Smooth muscle cell (in vitro differentiated cells): ENCODE measurements at regions not wholly inside any gene's neighbourhood (a gene's known extent, or its start where the extent isn't known, plus 50 kb on each side); places are given as distances from the start of the nearest gene placed in this dataset.

Experiments
- DNase-seq: peaks from one replicate; lab custom pipeline; 2025; ENCODE audit not compliant: unreplicated experiment; lab: John Stamatoyannopoulos, UW
- H2AFZ ChIP-seq: fragments of 200-600 bp; sonication (generic); 2 replicates; pipeline ENCODE4 v1.6.0; 2016; ENCODE audit warnings: antibody characterized with exemption, low read depth, mild to moderate bottlenecking
- H3F3A ChIP-seq: fragments of 200-600 bp; sonication (generic); 2 replicates; pipeline ENCODE4 v1.6.0; 2017; ENCODE audit warnings: antibody characterized with exemption, low read depth
- H3K27ac ChIP-seq: fragments of 200-600 bp; sonication (generic); 2 replicates; pipeline ENCODE4 v1.5.1; 2016; ENCODE audit warnings: low read depth, mild to moderate bottlenecking
- H3K27me3 ChIP-seq: fragments of 200-600 bp; sonication (generic); 2 replicates; pipeline ENCODE4 v1.6.1; 2016; ENCODE audit warnings: low read depth, mild to moderate bottlenecking
- H3K36me3 ChIP-seq: fragments of 200-600 bp; sonication (generic); 2 replicates; pipeline ENCODE4 v1.5.1; 2016; ENCODE audit warnings: low read depth
- H3K4me1 ChIP-seq: fragments of 200-600 bp; sonication (generic); 2 replicates; pipeline ENCODE4 v1.5.1; 2016; ENCODE audit warnings: low read depth
- H3K4me2 ChIP-seq: fragments of 200-600 bp; sonication (generic); 2 replicates; pipeline ENCODE4 v1.6.0; 2016; ENCODE audit warnings: mild to moderate bottlenecking
- H3K4me3 ChIP-seq: fragments of 200-600 bp; sonication (generic); 2 replicates; pipeline ENCODE4 v1.5.1; 2016; ENCODE audit warnings: mild to moderate bottlenecking
- H3K79me2 ChIP-seq: fragments of 200-600 bp; sonication (generic); 2 replicates; pipeline ENCODE4 v1.6.0; 2016; ENCODE audit warnings: low read depth, mild to moderate bottlenecking
- H3K9ac ChIP-seq: fragments of 200-600 bp; sonication (generic); 2 replicates; pipeline ENCODE4 v1.6.0; 2016; ENCODE audit warnings: low read depth
- H3K9me3 ChIP-seq: fragments of 200-600 bp; sonication (generic); replicated peaks from 2 replicates; pipeline ENCODE4 v1.5.1; 2016; ENCODE audit warnings: low read depth
- H4K20me1 ChIP-seq: fragments of 200-600 bp; sonication (generic); 2 replicates; pipeline ENCODE4 v1.6.0; 2016; ENCODE audit warnings: low read depth
- CTCF ChIP-seq: fragments of 200-600 bp; sonication (generic); IDR thresholded peaks from 2 replicates; pipeline ENCODE4 v1.5.1; 2017; ENCODE audit warnings: borderline replicate concordance, mild to moderate bottlenecking, antibody characterized with exemption; ENCODE audit not compliant: insufficient read depth, poor library complexity, severe bottlenecking
- WGBS: methylation state at CpG from one replicate; pipeline ENCODE4 v1.1.7; 2016; ENCODE audit warnings: low lambda C conversion rate; 5-methylcytosine and 5-hydroxymethylcytosine counted together

GRCh38 chr5:4020400-4020799 is 424.8 kb downstream of the IRX1 start:
- DNase-seq = no peak
- Histone ChIP-seq H4K20me1 (no peaks in the 10 kb centered on the region), H3K36me3 (no peaks in the 10 kb centered on the region), H3K4me3 (no peak overlapping the region), H3K27me3 (no peaks in the 10 kb centered on the region), H3K27ac (no peak overlapping the region), H2AFZ (no peak overlapping the region), H3K4me1 (no peaks in the 10 kb centered on the region), H3K9me3 (no peaks in the 10 kb centered on the region), H3K4me2 (no peak overlapping the region), H3K79me2 (no peaks in the 10 kb centered on the region), H3F3A (no peaks in the 10 kb centered on the region), H3K9ac (no peak overlapping the region)
- TF ChIP-seq CTCF = no peak
- 78% methylated on average over 3 of the region's 3 CpGs for WGBS

- Histone ChIP-seq H3K4me1 (no peaks in the 10 kb centered on the region), H3F3A (no peaks in the 10 kb centered on the region), H3K9me3 (no peaks in the 10 kb centered on the region), H3K79me2 (no peaks in the 10 kb centered on the region), H2AFZ (no peak overlapping the region), H3K4me3 (no peak overlapping the region), H3K9ac (no peak overlapping the region), H3K27me3 (no peaks in the 10 kb centered on the region), H3K4me2 (no peak overlapping the region), H4K20me1 (no peaks in the 10 kb centered on the region), H3K27ac (no peak overlapping the region), H3K36me3 (no peaks in the 10 kb centered on the region)
- TF ChIP-seq CTCF = no peak
- DNase-seq = no peak
- 82% methylated on average over 18 of the region's 19 CpGs for WGBS
These were observed 426.5 kb downstream of the IRX1 start for GRCh38 chr5:4022056-4022670.

GRCh38 chr5:4023091-4023752 is 427.6 kb downstream of the IRX1 start:
- H3K4me1 ChIP-seq = no peaks in the 10 kb centered on the region
- H3K36me3 ChIP-seq = no peaks in the 10 kb centered on the region
- no peak overlapping the region for H3K4me2 ChIP-seq
- no peaks in the 10 kb centered on the region for H3K79me2 ChIP-seq
- no peaks in the 10 kb centered on the region for H3F3A ChIP-seq
- no peaks in the 10 kb centered on the region for H3K27me3 ChIP-seq
- no peak overlapping the region for H3K4me3 ChIP-seq
- no peak for DNase-seq
- no peak overlapping the region for H2AFZ ChIP-seq
- TF ChIP-seq CTCF = no peak
- H3K27ac ChIP-seq = no peak overlapping the region
- no peak overlapping the region for H3K9ac ChIP-seq
- H3K9me3 ChIP-seq = no peaks in the 10 kb centered on the region
- 84% methylated on average over 23 of the region's 23 CpGs for WGBS
- H4K20me1 ChIP-seq = no peaks in the 10 kb centered on the region
